NCI-H446 treated with DMSO at 0.1 percent for 48 hours (cell line): ENCODE measurements at regions not wholly inside any gene's neighbourhood (a gene's known extent, or its start where the extent isn't known, plus 50 kb on each side); places are given as distances from the start of the nearest gene placed in this dataset.
"Not testable (repeated sequence)": the region's sequence is repeated elsewhere in the genome, so short reads cannot be mapped to it uniquely, and the experiment has no call there.

Experiments
- DNase-seq: peaks from one replicate; lab custom pipeline; 2025; lab: John Stamatoyannopoulos, UW

DNA sequence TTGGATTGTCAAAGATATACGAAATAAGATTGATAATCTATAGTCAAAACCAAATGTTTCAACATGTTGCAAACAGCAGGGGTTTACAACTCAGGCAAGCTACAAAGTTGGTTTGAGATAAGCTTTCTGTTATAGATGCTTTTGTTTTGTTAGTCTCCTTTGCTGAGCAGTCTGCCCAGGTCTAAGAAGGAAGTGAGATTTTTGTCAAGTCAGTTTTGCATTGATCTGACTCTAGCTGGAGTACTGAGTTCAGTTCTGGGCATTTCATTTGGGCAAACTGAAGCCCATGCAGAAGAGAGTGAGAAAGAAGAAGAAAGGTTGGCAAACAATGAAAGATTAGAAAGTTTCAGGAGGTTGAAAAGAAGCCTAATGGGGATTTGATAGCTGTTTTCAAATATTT lies 983.0 kb upstream of the SLC39A10 start:
- DNase-seq, result no peak

DNA sequence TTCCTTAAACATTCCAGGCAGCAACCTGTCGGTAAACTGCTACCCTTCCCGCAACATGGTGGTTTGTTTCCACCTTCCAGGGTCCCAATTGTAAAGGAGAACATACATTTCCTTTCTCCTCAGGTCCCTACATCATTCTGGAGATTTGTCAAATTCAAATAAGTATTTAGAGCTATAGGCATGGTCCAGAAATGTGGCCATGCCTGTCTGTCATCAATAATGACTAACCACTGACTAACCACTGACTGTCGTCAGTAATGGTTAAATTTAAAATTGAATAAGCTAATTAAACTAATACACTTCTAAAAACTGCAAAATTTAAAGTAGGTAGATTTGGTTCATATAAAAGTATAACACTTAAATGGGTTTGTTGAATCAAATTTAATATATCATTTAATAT lies 984.0 kb upstream of the SLC39A10 start:
- no peak for DNase-seq

DNA sequence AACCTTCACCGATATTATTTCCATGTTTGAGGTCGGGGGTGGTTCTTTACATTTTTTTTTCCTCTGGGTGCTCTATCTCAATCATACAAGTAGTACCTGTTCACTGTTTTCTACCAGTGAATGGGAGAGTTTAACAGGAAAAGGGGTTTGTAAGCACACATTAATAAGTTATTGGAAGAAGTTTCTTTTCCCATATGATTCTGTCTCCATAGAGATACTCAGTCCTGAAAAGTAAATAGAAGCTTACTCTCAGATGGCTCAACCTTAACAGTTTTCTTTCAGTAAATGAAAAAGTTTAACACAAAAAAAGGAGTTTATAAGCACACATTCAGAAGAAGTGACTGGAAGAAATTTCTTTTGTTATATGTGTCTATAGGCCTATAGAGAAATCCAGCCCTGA lies 995.6 kb upstream of the SLC39A10 start:
- no peak for DNase-seq

DNA sequence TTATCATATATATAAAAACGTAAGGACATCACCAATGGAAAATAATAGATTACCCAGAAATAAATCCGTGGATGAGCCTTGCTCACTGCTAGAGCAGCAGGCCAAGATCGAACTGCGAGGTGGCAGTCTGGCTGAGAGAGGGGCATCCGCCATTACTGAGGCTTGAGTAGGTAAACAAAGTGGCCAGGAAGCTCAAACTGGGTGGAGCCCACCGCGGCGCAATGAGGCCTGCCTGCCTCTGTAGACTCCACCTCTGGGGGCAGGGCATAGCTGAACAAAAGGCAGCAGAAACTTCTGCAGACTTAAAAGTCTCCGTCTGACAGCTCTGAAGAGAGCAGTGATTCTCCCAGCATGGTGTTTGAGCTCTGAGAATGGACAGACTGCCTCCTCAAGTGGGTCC lies 1018.0 kb upstream of the SLC39A10 start:
- DNase-seq, result not testable (repeated sequence)

DNA sequence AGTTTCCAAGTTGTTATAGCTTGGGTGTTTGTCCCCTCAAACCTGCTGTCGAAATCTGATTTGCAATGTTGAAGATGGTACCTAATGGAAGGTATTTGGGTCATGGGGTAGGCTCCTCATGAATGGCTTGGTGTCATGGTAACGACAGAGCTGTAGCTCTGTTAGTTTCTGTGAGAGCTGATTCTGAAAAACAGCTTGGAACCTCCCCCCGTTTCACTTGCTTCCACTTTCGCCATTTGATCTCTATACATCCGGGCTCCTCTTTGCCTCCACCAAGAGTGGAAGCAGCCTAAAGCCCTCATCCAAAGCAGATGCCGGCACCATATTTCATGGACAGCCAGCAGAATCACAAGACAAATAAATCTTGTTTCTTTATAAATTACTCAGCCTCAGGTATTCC lies 1035.1 kb upstream of the SLC39A10 start:
- DNase-seq, result no peak

DNA sequence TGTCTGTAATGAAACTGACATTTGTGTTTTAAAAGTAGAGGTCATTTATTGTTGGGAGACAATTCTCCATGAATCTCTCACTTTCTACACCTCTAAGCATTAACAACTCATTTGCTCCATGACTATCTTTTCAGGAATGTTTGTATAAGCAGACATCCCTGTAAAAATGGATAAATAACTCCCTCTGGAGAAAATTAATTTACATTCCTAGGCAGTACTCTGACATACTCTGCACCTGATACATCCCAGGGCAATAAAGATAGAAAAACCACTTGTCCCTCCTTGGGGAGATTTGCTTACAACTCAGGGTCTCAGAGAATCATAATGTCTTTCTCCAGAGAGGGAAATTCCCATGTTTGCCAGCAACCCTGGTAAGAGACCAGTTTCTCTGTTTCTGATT lies 1037.7 kb upstream of the SLC39A10 start:
- no peak for DNase-seq

DNA sequence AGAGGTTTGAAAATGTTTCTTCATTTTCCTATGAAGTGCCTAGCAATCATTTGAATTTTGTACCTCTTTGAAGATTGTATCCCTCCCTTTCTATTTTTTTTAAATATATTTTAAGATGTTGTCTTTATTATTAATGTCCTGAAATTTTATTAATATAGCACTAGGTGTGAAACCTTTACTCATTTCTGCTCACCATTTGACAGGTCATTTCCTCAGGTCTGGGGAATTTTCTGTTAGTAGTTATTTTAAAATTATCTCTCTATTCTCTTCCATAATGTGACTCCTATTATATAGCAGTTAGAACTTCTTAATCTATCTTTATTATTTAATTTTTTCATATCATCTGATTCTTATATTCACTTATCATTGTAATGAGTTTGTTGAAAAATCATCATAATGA lies 1038.6 kb upstream of the SLC39A10 start:
- DNase-seq, result no peak

DNA sequence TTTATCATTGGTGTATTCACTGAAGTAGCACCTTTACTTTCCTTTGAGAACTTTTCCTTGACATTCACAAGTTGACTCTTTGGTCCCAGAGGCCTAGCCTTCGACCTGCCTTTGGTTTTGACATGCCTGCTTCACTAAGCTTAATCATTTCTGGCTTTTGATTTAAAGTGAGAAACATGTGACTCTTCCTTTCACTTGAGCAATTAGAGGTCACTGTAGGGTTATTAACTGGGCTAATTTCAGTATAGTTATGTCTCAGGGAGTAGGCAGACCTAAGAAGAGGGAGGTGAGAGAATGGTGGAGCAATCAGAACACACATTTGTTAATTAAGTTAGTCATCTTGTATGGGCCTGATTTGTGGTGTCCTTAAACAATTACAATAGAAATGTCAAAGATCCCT lies 1040.7 kb upstream of the SLC39A10 start:
- DNase-seq, result no peak

DNA sequence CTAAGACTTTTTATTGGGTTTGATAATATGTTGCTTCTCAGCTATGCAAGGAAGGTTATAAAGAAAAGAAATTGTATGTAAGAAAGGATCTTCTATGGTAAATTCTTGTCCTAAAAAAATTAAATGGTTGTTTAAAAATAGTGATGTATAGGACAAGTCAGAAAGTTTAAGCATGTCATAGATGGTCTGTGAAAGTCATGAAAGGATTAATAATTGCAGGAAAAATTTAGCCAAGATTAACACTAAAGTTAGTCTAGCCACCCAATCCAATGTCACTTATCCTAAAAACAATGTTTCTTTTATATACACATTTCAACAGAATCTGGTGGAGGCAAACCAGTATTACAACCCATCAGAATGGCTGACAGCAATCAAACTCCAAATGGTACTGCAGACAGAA lies 1046.7 kb upstream of the SLC39A10 start:
- no peak for DNase-seq

DNA sequence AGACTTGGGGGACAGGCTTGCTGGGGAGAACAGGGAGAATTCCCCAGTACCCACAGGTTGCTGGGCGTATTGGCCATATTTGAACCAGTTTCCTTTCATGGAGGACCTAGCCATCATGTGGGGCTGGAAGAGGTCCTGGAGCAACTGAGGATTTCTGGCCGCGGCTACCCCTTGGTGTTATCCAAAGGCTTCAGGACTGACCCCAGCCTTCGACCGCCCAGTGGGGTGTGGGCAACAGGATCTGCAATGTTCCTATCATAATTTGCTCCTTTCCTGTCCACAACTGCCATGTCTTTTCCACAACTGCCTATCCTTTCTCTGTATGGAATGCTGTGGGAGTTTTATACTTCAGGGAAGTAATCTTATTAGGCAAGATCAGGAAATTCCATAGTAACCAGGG lies 1053.6 kb upstream of the SLC39A10 start:
- no peak for DNase-seq

DNA sequence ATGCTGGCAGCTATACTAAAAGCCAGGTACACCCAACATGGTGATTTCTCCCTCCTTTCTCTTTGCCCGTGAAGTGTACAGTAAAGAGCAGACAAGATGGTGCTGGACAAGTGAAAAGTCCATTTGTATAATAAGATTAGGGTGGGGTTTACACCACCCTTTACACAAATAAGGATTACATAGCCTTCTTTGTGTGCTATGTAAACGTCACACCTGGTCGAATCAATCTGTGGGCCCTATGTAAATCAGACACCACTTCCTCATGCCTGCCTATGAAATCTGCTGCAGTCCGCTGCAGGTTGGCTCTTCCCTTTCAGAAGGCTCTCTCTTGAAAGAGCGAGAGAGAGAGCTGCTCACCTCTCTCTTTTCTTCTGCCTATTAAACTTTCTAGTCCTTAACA lies 1054.3 kb upstream of the SLC39A10 start:
- no peak for DNase-seq

DNA sequence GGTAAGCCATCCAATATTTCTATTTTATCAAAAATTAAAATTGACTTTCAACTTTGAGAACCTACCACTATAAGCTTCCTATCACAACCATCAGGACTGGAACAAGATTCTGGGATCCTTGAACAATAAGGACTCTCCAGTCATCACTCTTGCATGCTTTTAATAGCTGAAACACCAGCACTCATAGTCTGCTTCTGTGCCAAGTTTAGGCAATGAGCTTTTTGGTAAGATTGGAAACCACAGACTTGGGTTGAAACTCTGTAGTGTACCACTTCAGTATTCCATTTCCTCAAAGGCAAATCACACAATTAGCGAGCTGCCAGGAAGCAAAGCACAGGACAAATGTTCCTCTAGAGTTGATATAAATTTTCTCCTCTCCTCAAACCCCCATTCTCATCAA lies 1065.8 kb upstream of the SLC39A10 start:
- no peak for DNase-seq

DNA sequence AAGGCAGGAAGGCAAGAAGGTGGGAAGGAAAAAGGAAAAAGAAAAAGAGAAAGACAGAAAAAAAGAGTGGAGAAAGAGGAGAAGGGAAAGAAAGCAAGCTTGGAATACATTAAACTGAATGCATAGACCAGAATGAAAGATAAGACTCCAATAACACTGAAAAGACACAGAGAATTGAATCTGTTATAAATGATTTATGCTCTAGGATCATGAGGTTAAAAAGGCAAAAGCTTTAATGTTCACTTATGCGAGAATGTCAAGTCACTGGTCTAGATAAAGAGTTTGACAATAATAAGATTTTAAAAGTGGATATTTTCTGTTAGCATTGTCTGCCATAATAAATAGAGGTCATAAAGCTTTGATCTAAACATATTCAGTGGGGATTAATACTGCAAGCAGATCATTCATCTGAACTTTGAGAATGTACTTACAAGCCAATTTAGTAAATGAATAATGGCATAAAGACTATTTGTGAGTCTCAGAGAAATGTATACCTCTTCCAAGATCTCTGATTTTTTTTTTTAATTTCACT lies 1069.2 kb upstream of the SLC39A10 start:
- DNase-seq, result no peak

DNA sequence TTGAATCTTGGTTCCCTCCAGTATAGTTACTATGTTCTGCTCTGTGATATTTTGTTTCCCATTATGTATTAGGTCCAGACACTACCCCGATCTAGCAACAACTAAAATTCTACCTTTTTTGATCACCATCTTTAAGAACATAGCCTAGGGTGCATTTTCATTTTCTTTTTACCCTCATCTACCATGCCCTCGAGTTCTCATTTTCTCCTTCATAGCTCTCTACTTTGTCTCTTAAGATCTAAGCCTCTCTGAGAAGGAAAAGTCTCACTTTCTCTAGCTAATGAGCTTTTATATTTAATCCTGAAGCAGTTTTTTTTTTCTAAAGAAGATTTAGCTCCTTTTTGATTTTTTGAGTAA lies 1089.4 kb upstream of the SLC39A10 start:
- DNase-seq, result no peak

DNA sequence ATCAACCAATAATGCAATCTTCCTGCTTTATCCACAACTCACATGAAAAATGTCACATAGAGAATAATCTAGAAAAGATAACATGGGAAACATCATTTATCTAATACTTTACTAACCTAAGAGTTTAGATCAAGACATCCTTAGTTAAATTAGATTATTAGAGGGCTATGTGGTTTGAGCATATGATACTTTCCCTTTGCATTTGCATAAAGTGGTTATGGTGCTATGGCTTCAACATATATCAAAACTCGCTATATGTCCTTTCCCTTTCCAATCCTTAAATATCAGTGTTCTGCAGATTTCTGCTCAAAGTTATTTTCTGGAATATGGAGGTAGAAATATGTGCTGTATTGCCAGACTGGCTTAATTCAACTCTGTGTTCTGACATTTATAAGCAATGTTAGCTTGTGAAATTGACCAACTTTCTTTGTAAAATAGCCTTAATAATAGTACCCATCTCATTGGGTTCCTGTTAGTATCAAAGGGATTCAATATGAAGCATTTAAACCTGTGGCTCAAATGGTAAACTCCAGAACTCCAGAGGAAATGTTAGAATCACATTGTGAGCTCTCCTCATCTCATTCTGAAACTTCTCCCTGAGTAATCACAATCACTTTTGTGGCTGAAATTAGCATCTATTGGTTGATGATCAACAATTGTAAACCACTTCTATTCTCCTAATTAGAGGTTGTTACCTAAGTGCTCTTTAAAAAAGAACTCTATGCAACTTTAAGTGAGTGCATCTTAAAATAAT lies 1089.9 kb upstream of the SLC39A10 start:
- no peak for DNase-seq

DNA sequence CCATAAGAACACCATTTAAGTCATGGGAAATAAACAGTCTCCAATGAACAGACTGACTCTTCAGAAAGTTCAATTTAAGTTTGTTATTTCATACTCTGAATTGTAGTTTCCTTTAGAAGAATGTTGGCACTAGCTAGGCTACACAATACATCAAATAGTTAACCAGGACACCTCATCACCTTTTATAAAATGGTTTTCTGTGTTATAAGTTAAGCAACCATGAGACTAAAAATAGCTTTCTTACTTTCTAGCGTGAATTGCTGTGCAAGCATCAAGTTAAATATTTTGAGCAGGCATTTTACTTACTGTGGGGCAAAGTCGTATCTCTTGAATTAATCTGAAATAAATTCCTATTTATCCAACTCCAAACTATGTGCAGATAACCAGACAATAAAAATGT lies 1092.6 kb upstream of the SLC39A10 start:
- no peak for DNase-seq

DNA sequence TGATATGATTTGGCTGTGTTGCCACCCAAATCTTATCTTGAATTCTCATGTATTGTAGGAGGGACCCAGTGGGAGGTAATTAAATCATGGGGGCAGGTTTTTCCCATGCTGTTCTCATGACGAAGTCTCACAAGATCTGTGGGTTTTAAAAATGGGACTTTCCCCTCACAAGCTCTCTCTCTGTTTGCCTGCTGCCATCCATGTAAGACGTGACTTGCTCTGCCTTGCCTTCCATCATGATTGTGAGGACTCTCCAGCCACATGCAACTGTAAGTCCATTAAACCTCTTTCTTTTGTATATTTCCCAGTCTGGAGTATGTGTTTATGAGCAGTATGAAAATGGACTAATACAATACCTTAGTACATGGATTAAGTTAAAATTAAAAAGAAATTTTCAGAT lies 1094.7 kb upstream of the SLC39A10 start:
- no peak for DNase-seq

DNA sequence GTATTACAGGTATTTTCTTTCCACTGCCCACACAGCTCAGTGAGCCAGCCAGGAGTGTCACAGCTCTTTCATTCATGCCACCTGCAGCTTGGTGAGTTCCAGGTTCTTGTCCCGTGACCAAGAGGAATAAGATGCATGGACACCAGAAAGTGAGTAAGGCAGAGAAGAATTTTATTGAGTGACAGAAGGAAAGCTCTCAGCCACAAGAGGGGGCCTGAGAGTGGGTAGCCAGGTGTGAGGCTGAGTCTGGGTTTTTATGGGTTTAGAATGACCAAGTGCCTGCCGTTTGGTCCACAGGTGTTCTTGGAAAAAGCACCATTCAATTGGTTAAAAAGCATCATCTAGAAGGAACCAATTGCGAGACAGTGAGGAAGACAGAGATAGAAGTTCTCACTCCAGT lies 1097.1 kb upstream of the SLC39A10 start:
- no peak for DNase-seq

DNA sequence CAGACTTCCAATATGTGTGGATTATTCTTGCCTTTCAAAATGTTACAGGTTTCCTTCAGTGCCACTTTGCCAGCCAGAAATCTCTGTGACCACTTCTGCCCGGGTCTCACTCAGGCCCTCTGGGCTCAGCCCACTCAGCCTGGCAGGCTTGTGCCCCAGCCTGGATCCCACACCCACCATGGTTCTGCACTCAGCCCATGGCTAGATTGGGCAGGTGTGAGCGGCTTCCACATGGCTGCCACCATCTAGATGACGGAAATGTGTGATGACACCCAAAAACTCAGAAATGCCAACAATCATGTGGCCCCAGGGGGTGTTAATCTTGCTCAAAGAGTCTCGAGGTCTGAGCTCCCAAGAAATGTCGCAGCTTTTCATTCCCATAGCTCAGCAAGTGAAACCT lies 1097.5 kb upstream of the SLC39A10 start:
- no peak for DNase-seq

DNA sequence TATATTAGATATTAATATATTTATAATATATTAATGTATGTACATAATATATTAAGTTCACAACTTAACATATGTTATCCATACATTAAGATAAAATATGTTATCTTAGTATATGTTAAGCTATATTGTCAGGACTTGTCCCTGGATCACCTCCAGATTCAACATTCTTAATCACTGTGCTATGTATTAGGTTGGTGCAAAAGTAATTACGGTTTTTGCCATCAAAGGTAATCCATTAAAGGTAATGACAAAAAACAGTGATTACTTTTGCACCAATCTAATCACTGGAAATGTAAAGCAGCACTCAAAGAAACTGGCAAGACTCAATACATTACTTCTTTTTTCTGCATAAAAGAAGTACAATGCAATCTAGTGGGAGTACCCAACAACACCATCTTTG lies 1099.0 kb upstream of the SLC39A10 start:
- DNase-seq, result no peak

DNA sequence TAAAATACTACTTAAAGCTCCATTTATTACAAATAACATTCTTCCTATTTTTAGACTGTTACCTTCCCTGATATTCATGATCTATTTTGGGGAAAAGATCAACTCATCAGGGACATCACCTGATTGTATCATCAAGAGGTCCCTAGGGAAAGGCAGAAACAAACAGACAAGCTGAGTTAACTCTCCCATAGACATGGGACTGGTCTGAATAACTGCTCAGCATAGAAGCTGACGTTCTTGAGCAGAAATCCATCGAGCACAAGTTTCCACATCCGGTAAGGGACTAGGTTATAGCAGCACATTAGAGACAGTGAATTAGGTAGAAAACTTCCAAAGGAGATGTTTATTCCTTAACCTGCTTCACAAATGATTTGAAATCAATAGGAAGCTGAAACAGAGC lies 1100.4 kb upstream of the SLC39A10 start:
- DNase-seq, result no peak

DNA sequence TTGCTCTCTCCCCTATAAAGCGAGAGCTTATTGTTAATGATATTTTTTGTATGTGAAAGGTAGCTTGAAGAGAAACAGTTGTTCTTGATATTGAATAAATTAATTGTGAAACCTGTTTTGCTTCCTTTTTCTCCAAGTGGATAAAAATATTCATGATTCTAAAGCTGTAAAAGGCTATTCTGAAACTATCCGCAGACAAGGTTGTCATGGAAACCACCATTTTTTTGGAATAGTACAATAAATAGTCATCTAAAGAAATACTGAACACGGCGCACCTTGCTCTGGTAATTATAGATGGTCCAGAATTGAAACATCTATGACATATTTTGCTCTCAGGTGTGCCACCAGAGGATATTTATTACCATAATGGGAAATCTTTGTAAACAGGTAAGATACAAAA lies 1103.0 kb upstream of the SLC39A10 start:
- no peak for DNase-seq

DNA sequence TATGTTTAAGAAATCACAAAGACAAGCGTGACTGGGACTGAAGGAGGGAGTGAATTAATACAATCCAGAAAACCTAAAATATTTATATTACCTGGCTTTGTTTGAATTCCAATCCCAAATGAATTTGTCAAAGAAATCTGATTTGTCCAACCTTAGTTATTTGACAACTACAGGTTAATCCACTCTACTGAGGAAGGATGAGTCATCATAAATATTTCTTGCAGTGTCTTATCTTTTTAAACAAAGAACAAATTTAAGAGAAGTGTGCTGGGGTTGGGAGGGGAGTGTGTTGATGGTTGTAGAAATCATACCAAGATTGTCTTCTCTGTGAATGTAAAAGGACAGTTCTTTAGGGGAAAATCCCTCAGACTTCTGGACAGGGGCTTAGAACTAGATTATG lies 1106.3 kb upstream of the SLC39A10 start:
- DNase-seq, result no peak

DNA sequence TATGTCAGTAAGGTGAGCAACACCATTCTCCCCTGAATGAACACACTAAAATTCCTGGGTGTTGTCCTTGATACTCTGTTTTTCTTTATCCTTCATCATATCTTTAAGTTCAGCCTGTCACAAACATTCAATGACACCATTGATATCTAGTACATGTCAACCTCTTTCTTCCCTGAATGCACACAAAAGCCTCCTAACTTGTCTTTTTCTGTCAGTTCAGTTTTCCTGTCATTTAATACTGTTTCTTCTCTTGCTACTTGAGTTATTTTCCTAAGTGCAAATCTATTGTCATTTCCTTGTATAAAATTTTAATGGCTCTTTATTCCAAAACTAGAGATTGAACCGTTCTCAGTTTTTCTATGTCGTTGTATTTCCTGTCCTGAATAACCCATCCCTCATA lies 1107.6 kb upstream of the SLC39A10 start:
- no peak for DNase-seq
